Suppressor macrophage treated with lipopolysaccharide for 1 hour (primary cell): ENCODE measurements at regions not wholly inside any gene's neighbourhood (a gene's known extent, or its start where the extent isn't known, plus 50 kb on each side); places are given as distances from the start of the nearest gene placed in this dataset.

Source experiments
- DNase-seq, 3 donors: peaks; one replicate each; pipeline ENCODE4 v3.0.0-alpha.2; 2020 to 2022

GRCh38 chr9:7859701-7860334, 60.2 kb upstream of the DMAC1 start:
- no peak for DNase-seq

GRCh38 chr9:7858166-7858565, 58.6 kb upstream of the DMAC1 start:
- no peak for DNase-seq

- DNase-seq = no peak
These were observed 55.2 kb upstream of the DMAC1 start for GRCh38 chr9:7854763-7855162.
